ENCODE measurements at regions not wholly inside any gene's neighbourhood (a gene's known extent, or its start where the extent isn't known, plus 50 kb on each side); places are given as distances from the start of the nearest gene placed in this dataset.
"Not testable (repeated sequence)": the region's sequence is repeated elsewhere in the genome, so short reads cannot be mapped to it uniquely, and the experiment has no call there.

DNA sequence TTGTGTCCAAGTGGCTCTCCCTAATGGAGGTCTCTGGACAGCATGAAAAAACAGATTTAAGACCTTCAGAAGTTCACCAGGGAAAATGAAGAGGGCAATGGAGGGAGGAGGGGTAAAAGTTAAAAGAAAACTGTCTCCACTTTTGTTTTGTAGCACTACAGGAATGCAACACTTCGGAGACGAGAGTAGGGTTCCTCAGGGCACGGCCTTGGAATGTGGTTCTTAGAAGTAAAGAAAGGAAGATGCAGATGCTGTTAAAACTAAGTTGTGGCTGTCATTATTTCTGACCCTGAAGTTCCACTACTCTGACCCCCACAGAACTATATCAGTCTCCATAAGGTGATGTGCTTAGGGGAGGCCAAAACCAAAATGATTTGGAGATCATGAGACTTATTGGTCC, 335.1 kb downstream of the XPNPEP1 start:
- no peak for DNase-seq
- no peaks in the 10 kb centered on the region for H3K27me3 Mint-ChIP-seq
- H3K36me3 Mint-ChIP-seq (ENCODE audit: low read depth), result no peaks in the 10 kb centered on the region
- H3K4me3 Mint-ChIP-seq, result no peak overlapping the region
- no peaks in the 10 kb centered on the region for H3K4me1 Mint-ChIP-seq (ENCODE audit: low read depth)
- H3K9me3 Mint-ChIP-seq, result no peaks in the 10 kb centered on the region
- no peak overlapping the region for H3K27ac Mint-ChIP-seq

DNA sequence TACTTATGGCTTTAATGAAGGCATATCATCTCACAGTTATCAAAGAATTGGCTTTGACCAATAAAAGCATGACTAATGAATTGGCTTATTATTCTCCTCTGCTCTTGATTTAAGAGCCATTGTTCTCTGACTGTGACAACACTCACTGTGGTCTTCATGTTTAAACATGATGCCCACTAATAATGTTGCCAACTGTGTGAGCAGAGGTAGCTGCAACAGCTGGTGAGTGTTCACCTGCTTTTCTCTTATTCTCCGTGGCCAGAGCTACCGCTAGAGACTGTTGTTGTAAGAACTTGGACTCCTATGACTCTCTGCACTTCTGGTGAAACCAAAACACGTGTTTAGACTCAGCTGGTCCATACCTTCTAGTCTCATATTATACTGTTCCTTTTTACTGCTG, 335.9 kb downstream of the XPNPEP1 start:
- no peaks in the 10 kb centered on the region for H3K9me3 Mint-ChIP-seq
- no peak overlapping the region for H3K4me3 Mint-ChIP-seq
- no peaks in the 10 kb centered on the region for H3K36me3 Mint-ChIP-seq (ENCODE audit: low read depth)
- DNase-seq, result no peak
- no peaks in the 10 kb centered on the region for H3K4me1 Mint-ChIP-seq (ENCODE audit: low read depth)
- no peak overlapping the region for H3K27ac Mint-ChIP-seq
- H3K27me3 Mint-ChIP-seq, result no peaks in the 10 kb centered on the region

DNA sequence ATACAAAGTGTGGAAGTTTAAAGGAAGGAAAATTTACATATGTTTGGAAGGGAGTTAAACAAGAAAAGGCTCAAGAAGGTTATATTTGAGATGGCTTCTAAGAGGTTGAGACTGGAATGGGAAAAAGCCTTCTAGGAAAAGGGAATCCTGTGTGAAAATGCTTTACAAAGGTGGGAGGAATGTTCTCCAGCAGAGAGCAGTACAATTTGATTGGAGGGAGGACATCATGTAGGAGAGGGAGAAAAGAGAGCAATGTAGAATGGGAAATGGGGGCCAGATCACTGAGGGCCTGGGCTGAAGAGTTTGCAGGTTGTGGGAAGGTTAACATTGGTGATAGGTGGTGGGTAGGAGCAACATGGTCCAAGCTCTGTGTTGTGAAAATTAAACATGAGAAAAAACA, 366.9 kb downstream of the XPNPEP1 start:
- H3K9me3 Mint-ChIP-seq, result peaks cover 9% of the 10 kb centered on the region
- no peak overlapping the region for H3K4me3 Mint-ChIP-seq
- no peaks in the 10 kb centered on the region for H3K27me3 Mint-ChIP-seq
- DNase-seq, result no peak
- no peak overlapping the region for H3K27ac Mint-ChIP-seq
- H3K36me3 Mint-ChIP-seq (ENCODE audit: low read depth), result no peaks in the 10 kb centered on the region
- no peaks in the 10 kb centered on the region for H3K4me1 Mint-ChIP-seq (ENCODE audit: low read depth)

DNA sequence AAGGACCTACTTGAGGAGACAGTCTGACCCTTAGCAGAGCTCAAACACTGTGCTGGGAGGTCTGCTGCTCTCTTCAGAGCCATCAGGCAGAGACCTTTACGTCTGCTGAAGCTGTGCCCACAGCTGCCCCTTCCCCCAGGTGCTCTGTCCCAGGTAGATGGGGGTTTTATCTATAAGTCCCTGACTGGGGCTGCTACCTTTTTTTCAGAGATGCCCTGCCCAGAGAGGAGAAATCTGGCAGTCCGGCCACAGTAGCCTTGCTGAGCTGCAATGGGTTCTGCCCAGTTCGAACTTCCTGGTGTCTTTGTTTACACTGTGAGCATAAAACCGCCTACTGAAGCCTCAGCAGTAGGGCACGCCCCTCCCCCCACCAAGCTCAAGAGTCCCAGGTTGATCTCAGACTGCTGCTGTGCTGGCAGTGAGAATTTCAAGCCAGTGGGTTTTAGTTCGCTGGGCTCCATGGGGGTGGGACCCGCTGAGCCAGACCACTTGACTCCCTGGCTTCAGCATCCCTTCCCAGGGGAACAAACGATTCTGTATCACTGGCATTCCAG, 381.2 kb downstream of the XPNPEP1 start:
- not testable (repeated sequence) for DNase-seq; H3K9me3 Mint-ChIP-seq; H3K4me3 Mint-ChIP-seq; H3K27ac Mint-ChIP-seq; H3K4me1 Mint-ChIP-seq (ENCODE audit: low read depth); H3K27me3 Mint-ChIP-seq; H3K36me3 Mint-ChIP-seq (ENCODE audit: low read depth)

DNA sequence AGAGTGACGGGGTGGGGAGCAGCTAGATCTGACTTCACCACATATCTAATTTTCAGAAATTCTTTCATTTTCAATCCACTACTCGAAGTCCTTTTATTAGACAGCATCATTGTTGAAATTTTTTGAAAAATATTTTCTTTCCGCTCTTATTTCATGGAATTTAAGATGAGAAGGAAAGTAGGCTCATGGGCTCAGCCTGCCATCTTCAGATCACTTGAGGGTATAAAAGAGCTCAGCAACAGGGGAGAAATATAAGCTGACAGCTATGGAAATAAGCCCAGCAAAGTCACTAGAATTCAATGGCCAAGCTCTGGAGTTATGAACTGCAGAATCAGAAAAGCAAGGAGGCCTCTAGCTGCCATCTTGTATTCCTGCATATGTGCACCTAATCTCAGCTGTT, 389.1 kb downstream of the XPNPEP1 start:
- no peak for DNase-seq
- no peaks in the 10 kb centered on the region for H3K36me3 Mint-ChIP-seq (ENCODE audit: low read depth)
- no peaks in the 10 kb centered on the region for H3K4me1 Mint-ChIP-seq (ENCODE audit: low read depth)
- peaks cover 12% of the 10 kb centered on the region for H3K9me3 Mint-ChIP-seq
- no peak overlapping the region for H3K4me3 Mint-ChIP-seq
- no peak overlapping the region for H3K27ac Mint-ChIP-seq
- H3K27me3 Mint-ChIP-seq, result no peaks in the 10 kb centered on the region

DNA sequence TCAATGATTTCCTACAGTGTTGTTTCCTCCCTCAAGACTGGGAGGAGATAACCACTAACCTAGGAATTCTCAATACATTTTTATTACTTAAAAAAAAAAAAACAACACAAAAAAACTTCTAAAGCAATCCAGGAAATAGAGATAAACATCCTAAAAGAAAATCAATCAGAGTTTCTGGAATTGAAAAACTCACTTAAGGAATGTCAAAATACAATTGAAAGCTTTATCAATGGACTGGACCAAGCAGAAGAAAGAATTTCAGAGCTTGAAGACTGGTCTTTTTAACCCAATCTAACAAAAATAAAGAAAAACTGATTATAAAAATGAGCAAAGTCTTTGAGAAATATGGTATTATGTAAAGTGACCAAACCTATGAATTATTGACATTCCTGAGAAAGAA, 394.1 kb downstream of the XPNPEP1 start:
- no peaks in the 10 kb centered on the region for H3K4me1 Mint-ChIP-seq (ENCODE audit: low read depth)
- H3K27me3 Mint-ChIP-seq, result no peaks in the 10 kb centered on the region
- peaks cover 13% of the 10 kb centered on the region for H3K9me3 Mint-ChIP-seq
- no peak overlapping the region for H3K27ac Mint-ChIP-seq
- no peak for DNase-seq
- no peaks in the 10 kb centered on the region for H3K36me3 Mint-ChIP-seq (ENCODE audit: low read depth)
- no peak overlapping the region for H3K4me3 Mint-ChIP-seq

DNA sequence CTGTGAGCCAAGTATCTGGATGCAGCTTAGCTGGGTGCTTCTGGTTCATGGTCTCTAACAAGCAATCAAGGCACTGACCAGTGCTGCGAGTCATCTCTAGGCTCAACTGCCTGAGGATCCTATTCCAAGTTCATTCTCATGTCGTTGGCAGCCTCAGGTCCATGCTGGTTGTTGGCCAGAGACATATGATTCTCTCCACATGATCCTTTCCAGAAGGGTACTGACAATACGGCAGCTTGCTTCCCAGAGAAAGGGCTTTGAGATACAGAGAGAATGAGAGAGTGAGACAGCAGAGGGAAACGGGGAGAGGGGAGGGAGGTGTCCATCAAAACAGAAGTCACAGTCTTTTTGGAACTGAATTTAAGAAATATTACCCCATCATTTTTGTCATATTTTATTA, 405.6 kb downstream of the XPNPEP1 start:
- no peaks in the 10 kb centered on the region for H3K4me1 Mint-ChIP-seq (ENCODE audit: low read depth)
- no peak overlapping the region for H3K27ac Mint-ChIP-seq
- H3K27me3 Mint-ChIP-seq, result no peaks in the 10 kb centered on the region
- H3K4me3 Mint-ChIP-seq, result no peak overlapping the region
- DNase-seq, result no peak
- H3K36me3 Mint-ChIP-seq (ENCODE audit: low read depth), result no peaks in the 10 kb centered on the region
- H3K9me3 Mint-ChIP-seq, result no peaks in the 10 kb centered on the region

DNA sequence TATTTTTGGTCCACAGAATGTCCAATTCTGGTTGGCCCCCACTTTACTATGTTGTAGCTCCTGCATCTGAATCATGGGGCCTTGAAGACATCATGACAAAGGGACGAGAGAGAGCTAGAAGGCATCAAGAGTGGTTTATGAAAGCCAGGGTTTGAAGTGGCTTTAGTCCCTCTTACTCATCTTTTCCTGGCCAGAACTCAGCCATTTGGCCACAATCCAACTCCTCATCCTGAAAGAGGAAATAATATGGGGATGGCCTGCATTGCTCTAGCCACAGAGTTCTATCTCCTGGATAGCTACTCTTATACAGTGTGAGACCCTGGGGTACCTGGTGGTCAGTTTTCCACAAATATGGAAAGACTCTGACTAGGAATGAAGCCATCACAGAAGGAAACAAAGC, 418.9 kb downstream of the XPNPEP1 start:
- Mint-ChIP-seq H3K4me3 (no peak overlapping the region), H3K4me1 (ENCODE audit: low read depth) (no peaks in the 10 kb centered on the region), H3K27ac (no peak overlapping the region), H3K27me3 (no peaks in the 10 kb centered on the region), H3K9me3 (peaks cover 11% of the 10 kb centered on the region), H3K36me3 (ENCODE audit: low read depth) (no peaks in the 10 kb centered on the region)
- DNase-seq, result no peak

DNA sequence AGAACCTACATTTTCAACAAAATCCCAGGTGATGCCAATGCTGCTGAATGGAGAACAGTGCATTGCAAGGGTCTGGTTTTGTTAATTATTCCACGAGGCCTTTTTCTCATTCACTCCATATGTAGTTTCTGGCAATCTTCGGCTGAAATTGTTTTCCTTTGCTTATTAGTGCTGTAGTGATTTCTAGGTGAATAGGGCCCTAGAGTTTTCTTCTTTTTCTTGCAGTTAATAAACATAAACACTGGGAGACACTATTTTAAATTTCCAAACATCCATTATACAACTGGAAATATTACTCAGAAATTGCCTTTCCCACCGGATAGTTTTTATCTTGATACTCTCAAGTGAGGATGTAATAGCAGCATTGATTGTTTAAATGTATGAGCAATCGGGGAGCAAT, 435.6 kb downstream of the XPNPEP1 start:
- no peaks in the 10 kb centered on the region for H3K4me1 Mint-ChIP-seq (ENCODE audit: low read depth)
- DNase-seq, result no peak
- no peaks in the 10 kb centered on the region for H3K27me3 Mint-ChIP-seq
- no peak overlapping the region for H3K27ac Mint-ChIP-seq
- H3K4me3 Mint-ChIP-seq, result no peak overlapping the region
- no peaks in the 10 kb centered on the region for H3K36me3 Mint-ChIP-seq (ENCODE audit: low read depth)
- peaks cover 2% of the 10 kb centered on the region for H3K9me3 Mint-ChIP-seq

DNA sequence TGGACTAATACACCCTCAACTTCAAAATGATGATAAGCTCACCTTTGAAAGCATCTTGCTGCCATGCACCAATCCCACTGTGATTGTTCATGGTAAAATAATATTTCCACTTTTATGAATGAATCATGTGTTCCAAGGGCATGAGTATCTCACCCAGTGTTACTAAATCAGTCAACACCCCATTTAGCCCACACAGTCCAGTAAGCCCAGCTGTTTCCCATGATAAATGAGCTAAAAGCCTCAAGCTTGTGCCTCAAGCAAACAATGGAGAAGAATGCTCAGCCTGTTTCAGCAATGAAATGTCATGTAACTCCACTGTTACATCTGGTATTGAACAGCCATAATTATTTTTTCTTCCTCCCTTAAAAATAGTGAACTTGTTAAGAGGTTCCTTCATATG, 442.5 kb downstream of the XPNPEP1 start:
- no peak for DNase-seq
- Mint-ChIP-seq H3K4me3 (no peak overlapping the region), H3K9me3 (no peaks in the 10 kb centered on the region), H3K36me3 (ENCODE audit: low read depth) (no peaks in the 10 kb centered on the region), H3K27ac (no peak overlapping the region), H3K27me3 (no peaks in the 10 kb centered on the region), H3K4me1 (ENCODE audit: low read depth) (no peaks in the 10 kb centered on the region)

DNA sequence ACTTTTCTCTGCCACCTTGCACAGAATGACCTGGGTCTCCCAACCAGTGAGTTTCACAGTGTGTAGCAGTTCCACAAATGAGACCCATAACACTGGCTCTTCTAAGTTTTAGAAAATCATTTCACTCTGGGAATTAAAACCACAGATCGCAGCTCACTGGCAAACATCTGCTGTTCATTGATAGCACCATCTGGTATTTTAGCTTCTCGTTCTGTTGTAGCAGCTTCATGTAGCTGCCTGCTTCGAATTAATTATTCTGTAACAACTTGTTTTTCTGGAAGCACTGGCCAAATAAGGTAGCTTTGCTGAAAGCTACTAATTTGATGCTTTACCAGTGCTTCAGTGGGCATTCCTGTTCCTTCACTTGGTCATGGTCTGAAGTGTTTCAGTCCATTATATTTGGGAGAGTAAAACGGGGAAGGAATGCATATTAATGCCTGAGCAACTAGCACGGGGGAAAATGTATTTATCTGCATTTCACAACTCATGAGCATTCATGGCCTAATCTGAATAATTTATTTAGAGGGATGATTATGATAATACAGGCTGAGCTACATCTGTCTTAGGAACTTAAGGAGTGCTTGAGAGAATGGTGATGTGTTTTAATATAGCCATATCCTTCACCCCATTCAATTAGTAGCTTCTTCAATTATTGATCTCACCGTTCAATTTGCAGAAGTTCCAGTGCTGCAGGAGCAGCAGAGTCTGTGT, 447.4 kb downstream of the XPNPEP1 start:
- H3K4me1 Mint-ChIP-seq (ENCODE audit: low read depth), result no peaks in the 10 kb centered on the region

DNA sequence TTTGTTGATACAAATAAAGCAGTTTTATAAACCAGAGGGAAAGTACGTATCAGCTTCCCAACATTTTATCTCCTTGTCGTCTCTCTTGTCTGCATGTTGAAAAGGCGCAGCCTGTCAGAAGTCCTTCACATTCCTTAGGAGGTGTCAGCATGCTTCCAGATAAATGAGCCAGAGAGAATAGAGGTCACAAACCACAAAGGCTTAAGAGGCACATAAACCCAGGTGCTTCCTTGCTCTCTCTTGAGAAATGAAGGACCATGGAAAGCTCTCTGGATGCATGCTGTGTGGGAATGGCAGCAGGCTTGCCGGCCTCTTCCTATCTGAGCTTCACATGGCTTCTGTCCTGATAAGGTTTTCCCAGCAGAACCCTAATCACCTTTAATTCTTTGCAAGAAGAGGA, 448.5 kb downstream of the XPNPEP1 start:
- Mint-ChIP-seq H3K36me3 (ENCODE audit: low read depth) (no peaks in the 10 kb centered on the region), H3K4me1 (ENCODE audit: low read depth) (no peaks in the 10 kb centered on the region), H3K4me3 (no peak overlapping the region), H3K9me3 (no peaks in the 10 kb centered on the region), H3K27me3 (no peaks in the 10 kb centered on the region), H3K27ac (no peak overlapping the region)
- DNase-seq, result no peak

More for the DNA sequence above, 447.4 kb downstream of the XPNPEP1 start:
- no peaks in the 10 kb centered on the region for H3K27me3 Mint-ChIP-seq
- H3K36me3 Mint-ChIP-seq (ENCODE audit: low read depth), result no peaks in the 10 kb centered on the region
- DNase-seq, result no peak
- no peak overlapping the region for H3K27ac Mint-ChIP-seq
- H3K9me3 Mint-ChIP-seq, result no peaks in the 10 kb centered on the region
- H3K4me3 Mint-ChIP-seq, result no peak overlapping the region

DNA sequence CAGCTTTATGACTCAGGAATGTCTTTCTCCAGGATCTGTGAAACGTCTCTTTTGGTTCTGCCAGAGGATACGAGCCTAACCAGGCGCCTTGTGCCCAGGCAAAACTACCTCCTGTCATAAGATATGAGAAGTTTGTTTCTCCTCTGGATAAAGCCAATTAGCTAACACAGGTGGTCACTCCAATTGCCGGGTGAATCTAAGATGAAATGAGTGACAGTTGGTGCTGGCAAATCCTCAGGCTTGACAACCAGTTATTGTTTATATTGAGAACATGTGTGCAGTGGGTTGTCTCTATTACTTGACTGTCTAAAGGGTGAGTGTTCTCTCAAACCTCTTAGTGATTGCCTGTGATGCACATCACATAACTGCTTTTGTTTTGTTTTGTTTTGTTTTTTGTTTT, 449.1 kb downstream of the XPNPEP1 start:
- Mint-ChIP-seq H3K36me3 (ENCODE audit: low read depth) (no peaks in the 10 kb centered on the region), H3K27ac (no peak overlapping the region), H3K27me3 (no peaks in the 10 kb centered on the region), H3K9me3 (no peaks in the 10 kb centered on the region), H3K4me1 (ENCODE audit: low read depth) (no peaks in the 10 kb centered on the region), H3K4me3 (no peak overlapping the region)
- DNase-seq, result no peak

DNA sequence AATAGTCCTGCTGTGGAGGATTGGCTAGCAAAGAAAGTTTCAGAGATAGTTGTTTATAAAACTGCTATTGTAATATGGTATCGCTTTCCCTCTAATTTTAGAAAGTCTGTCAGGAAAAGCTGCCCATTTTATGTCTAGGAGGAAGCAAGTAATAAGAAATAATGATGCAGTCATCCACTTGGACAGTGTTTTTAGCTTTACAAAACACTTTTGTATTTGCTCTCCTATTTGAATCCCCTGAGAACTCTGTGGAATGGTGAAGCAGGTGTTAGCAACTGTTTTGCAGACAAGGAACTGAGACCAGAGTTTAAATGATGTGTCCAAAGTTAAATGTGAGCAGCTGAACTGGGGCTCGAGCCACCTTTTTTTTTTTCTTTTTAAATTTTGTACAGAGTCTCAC, 455.8 kb downstream of the XPNPEP1 start:
- no peak overlapping the region for H3K4me3 Mint-ChIP-seq
- DNase-seq, result no peak
- H3K4me1 Mint-ChIP-seq (ENCODE audit: low read depth), result no peaks in the 10 kb centered on the region
- no peaks in the 10 kb centered on the region for H3K36me3 Mint-ChIP-seq (ENCODE audit: low read depth)
- no peak overlapping the region for H3K27ac Mint-ChIP-seq
- no peaks in the 10 kb centered on the region for H3K27me3 Mint-ChIP-seq
- H3K9me3 Mint-ChIP-seq, result no peaks in the 10 kb centered on the region

DNA sequence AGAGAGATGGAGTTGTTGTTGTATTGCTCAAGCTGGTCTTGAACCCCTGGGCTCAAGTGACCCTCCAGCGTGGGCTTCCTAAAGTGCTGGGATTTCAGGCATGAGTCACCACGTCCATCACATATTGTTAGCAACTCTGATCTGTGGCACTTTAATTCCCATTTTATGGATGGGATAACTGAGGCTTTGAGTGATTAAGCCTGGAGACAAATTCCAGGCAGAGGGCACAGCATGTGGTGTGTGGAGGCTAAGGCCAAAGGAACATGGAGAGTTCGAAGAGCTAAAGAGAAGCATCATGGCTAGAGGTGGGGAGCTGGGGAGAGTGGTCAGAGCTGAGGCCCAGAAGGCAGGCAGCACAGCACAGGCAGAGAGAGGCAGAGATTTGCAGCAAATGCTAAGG, 458.4 kb downstream of the XPNPEP1 start:
- Mint-ChIP-seq H3K9me3 (peaks cover 5% of the 10 kb centered on the region), H3K36me3 (ENCODE audit: low read depth) (no peaks in the 10 kb centered on the region), H3K4me1 (ENCODE audit: low read depth) (no peaks in the 10 kb centered on the region), H3K27me3 (peaks cover 6% of the 10 kb centered on the region), H3K4me3 (no peak overlapping the region), H3K27ac (no peak overlapping the region)
- DNase-seq, result no peak

DNA sequence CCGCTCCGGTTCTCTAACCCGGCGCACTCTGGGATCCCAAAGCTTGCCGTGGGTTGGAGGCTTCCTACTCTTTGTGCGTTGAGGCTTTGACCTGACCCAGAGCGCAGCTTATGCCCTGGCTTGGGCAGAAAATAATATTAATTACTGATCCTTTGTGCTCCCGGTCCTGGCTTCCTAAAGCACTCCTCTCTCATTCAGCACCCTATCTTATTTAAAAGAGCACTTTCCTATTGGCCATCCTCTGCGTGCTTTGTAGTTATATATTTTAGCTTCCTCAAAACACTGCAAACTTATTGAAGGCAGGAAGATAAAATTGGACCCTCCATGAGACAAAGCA, 466.0 kb downstream of the XPNPEP1 start:
- no peak overlapping the region for H3K4me3 Mint-ChIP-seq
- DNase-seq, result no peak
- H3K27me3 Mint-ChIP-seq, result peaks cover 33% of the 10 kb centered on the region
- H3K4me1 Mint-ChIP-seq (ENCODE audit: low read depth), result no peaks in the 10 kb centered on the region
- H3K9me3 Mint-ChIP-seq, result peaks cover 5% of the 10 kb centered on the region
- H3K27ac Mint-ChIP-seq, result no peak overlapping the region
- no peaks in the 10 kb centered on the region for H3K36me3 Mint-ChIP-seq (ENCODE audit: low read depth)
